ENCODE measurements at regions not wholly inside any gene's neighbourhood (a gene's known extent, or its start where the extent isn't known, plus 50 kb on each side); places are given as distances from the start of the nearest gene placed in this dataset.

DNA sequence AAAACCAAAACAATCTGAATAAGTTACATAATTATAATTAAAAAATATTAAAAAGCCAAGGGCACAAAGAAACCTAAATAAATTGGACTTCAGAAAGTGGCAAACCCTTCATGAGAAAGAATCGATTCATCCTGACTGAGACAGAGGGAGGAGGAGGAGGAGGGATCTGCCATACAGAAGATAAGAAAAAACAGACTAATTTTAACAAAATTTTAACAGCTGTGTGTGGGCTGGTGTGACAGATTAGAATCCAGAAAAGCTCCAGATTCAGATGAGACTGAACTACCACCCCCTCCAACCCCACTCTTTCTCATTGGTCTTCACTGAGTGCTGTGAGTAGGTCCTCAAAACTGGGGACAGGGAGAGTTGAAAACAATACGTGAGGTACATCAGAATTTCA lies 111.5 kb upstream of the HTR2A start:
- TF ChIP-seq, protein P1, sequence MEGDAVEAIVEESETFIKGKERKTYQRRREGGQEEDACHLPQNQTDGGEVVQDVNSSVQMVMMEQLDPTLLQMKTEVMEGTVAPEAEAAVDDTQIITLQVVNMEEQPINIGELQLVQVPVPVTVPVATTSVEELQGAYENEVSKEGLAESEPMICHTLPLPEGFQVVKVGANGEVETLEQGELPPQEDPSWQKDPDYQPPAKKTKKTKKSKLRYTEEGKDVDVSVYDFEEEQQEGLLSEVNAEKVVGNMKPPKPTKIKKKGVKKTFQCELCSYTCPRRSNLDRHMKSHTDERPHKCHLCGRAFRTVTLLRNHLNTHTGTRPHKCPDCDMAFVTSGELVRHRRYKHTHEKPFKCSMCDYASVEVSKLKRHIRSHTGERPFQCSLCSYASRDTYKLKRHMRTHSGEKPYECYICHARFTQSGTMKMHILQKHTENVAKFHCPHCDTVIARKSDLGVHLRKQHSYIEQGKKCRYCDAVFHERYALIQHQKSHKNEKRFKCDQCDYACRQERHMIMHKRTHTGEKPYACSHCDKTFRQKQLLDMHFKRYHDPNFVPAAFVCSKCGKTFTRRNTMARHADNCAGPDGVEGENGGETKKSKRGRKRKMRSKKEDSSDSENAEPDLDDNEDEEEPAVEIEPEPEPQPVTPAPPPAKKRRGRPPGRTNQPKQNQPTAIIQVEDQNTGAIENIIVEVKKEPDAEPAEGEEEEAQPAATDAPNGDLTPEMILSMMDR (IDR thresholded peaks at IDR 0.05): no peak
- no peak for TF ChIP-seq EZH2 (IDR thresholded peaks at IDR 0.05; ENCODE audit: borderline replicate concordance, insufficient read depth, low read depth, low read length, poor library complexity, severe bottlenecking)

All from B cell (primary cell).